NCI-H526 (cell line): ENCODE measurements at regions not wholly inside any gene's neighbourhood (a gene's known extent, or its start where the extent isn't known, plus 50 kb on each side); places are given as distances from the start of the nearest gene placed in this dataset.

Experiments
- DNase-seq, 2 experiments: peaks; one replicate each; lab custom pipeline; 2025; lab: John Stamatoyannopoulos, UW

DNA sequence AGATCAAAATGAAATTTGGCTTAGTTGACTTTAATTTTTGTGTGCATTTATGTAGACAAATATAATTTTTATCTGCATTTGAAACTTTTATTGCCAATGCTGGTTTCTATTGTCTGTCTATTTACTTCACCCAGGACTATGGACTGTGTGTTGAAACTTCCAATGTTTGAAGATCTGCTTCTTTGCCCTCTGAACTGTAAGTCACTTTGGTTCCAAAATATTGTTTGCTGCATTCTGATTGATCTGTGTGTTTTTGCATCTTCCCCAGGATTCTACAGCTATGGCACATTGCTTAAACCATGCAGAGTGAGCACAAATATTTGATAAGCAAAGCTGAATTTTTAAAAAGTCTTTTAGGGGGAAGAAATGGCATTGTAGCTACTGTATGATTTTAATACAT, 131.0 kb upstream of the SOX5 start:
- DNase-seq, result no peak

DNA sequence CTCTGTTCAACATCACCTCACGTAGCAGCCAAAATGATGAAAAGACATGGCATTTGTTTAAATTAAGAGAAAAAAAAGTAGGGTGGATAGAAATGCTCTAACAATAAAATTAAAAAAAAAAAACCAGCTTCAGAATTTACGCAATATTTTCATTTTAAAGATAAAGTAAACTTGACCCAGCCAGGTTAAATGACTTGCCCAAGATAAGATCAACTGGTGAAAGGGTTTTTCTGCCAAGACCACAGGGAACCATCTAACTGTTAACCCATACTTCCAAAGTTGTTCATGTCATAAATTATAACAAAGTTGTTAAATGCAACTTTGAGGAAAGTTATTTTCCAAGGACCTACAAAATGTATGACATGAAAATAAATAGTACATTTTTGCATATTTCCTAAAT, 129.6 kb upstream of the SOX5 start:
- DNase-seq, result no peak

DNA sequence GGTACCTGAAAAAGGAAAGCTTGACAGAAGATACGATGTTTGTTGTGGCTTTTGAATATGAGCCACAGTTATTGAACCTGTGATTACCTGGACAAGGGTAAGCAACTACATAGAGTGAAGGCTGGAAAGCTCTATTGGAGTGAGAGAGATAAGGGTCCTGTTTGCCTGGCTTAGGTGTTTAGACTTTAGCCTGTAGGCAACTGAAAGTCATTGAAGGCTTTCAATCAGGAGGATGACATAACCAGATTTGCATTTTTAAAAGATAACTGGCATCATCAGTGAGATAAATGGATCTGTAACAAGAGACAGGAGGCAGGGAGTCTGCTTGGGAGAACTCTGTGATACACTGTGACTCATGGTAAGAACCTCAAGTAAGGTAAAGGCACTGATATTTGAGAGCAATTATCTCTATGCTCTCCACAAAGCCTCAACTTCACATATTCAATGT, 128.9 kb upstream of the SOX5 start:
- peak; percentile 83 to 86 for DNase-seq

DNA sequence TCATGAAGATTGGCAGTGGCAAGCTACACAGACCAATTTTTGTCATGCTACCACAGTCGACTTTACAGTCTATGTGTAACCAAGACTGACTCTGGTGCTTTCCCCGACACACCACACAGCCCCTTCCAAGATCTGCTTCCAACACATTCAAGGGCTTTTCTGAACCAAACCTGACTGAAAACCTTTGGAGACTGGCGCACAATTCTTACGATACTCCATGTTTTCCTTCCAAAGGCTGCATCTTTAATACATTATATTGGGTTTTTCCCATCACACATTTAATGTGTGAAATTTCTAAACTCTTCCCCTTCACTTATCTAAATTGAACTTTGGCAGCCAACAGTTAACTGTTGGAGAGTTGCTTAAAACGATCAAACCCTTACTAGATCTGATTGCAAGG, 127.7 kb upstream of the SOX5 start:
- no peak for DNase-seq

DNA sequence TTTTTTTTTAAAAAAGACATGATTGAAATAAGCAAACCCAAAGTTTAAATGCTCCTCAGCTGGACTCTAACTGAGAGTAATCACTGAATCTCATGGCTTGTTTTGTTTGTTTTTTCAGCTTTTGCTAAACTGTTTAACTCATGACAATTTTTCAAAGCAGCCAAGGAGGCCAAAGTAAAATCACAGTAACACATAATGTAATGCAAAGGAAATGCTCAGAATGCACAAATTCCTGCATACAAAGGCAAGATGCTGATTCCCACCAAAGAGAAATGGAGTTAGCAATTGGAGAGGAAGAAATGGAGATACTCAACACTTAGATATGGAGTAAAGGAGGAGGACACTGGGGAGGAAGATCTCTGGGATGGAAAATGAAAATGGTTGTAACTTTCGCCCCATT, 126.2 kb upstream of the SOX5 start:
- DNase-seq, result no peak

DNA sequence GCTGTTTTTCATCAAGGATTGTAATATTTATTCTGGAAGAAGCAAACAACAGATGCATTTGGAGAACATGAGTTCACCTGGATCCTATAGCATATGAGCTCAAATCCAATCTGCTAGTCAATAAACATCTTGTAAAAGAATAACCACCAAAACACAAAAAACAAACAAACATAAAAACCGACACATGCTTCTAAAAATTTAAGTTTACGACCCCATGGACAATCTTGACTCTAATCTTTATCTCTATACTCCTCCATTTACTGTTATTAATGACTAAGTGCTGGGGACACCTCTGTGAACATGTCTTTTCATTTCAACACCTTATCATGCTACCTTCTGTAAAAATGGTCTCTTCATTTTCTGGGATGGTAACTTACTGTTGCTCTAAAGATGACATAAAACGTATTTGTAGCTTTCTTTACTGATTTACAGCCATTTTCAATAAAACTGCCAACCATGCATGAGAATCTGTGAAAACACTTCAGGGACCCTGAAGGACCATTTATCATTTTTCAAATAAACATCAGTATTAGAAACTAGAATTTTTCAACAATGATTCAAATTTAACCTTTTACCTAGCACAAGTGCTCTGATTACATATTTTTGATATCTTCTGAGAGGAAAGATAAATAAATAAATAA, 123.8 kb upstream of the SOX5 start:
- no peak for DNase-seq

DNA sequence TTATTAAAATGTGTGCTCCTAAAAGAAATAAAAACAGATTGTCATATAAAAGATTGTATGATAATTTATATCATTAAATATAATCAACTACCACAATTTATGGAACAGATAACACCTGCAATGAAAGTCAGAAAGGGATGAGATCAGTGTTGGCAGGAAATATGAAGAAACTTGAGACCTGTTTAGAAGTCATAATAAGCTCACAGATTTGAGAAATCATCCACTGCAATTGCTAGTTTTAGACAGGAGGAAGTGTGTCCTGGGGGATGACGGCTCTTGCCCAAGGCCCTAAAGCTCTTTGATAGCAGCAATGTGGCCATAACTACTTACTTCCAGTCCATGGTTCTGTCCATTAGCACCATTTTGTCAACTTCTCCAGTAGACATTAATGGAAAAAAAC, 122.8 kb upstream of the SOX5 start:
- no peak for DNase-seq

DNA sequence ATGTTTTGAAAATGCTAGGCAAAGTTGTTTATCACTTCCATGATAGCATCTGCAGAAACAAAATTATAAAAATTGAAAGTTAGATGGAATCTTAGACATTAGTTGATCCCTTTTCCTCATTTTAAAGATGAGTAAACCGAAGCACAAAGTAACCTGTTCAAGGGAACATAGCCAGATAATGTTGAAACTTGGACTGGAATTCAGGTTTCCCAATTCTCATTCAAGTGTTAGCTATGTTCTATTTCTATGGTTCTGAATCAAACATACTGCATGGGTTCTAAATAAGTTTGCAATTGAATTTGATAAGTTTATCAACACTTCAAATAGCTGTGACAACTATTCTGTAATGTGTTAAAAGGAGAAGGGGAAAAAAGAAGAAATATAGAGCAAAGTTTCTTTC, 122.4 kb upstream of the SOX5 start:
- DNase-seq, result no peak

DNA sequence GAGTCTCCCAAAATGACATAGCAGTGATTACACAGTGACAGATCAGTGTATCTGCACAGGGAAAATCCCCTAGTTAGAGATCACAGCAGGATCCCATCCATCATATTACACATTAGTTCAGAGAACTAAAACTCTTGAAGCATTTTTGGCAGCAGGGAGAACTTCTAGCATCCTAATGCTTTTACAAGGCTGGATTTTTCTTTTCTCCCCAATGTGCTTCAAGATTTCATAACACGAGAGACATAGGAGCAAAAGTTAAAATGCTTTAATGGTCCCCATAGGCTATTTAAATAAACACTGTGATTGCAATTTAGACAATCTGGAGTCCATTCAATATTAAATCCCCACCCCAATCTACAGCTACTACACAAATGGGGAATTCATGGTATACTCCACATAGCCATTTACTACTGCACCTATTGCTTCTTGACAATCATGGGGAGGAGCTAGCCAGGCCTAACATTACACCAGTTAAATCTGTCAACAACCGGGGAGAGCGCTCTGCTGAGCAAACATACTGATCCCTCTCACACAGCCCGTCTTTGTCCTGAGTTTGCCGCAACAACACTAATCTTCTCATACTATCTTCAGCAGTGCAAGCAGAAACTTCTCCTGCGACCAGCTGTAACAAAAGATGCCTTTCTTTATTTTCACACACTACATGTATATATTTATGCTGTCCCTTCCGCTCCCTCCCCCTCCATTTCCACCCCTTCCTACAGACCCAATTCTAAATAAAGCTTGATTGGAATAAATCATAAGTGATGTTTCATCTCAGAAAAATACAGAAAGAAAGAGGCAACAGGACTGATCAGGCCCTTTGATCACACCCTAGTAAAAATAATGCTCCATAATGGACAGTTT, 120.3 kb upstream of the SOX5 start:
- DNase-seq, result peak; percentile 82 to 84

DNA sequence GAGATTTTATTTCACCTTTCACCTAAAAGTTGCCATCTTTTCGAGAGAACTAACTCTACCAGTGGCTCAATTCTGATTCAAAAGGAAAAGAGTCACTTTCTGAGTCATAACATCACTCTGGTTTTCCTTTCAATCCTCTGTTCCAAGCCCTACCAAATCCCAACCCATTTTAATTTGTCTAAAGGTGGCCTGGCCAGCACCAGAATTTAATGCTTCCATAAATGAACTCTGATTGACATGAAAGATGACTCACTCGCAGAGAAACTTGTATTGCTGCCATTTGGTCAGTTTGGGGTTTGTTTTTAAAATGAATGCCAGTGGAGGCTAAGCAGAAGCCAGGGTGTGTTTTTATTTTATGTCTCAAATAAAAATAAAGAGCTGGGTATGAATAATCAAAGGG, 117.4 kb upstream of the SOX5 start:
- no peak for DNase-seq

DNA sequence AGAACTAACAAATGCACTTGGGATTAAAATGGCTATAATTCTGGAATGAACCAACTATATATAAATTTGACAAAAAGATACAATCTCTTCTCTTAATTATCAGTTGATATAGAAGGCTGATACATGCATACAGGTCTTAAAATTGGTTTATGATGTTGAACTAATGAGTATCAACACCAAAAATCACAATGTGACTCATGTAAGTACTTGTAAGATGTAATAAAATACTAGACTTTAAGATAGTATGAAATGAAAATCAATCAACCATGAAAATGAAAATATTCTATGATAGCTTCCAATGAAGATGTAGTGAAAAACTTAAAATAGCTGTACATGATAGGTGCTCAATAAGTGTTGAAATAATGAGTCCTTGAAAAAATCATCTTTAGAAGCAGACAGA, 116.6 kb upstream of the SOX5 start:
- no peak for DNase-seq

DNA sequence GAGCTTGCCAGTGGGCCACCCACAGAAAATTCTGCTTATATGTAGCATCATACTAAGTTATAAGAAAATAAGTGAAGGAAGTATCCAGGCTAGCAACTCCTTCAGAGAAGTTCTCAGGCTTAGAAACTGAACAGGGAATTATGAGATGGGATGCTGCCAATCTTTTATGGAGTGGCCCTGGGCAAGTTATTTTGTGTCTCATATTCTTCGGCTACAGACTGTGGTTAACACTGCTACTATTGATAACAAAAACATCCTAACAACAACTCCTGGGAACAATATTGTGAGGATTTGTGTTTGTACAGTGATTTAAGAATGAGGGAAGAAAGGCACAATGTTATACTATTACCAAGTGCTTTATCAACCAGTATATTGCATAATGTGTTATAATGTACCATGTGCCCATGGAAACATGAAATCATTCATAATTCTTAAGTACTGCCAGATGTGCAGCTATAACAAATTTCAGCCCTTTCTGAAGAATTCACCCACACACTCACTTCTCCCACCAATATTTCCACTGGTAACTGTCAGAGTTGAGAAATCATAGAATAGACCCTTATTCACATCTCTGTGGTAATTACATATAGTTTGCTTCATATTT, 113.3 kb upstream of the SOX5 start:
- no peak for DNase-seq

DNA sequence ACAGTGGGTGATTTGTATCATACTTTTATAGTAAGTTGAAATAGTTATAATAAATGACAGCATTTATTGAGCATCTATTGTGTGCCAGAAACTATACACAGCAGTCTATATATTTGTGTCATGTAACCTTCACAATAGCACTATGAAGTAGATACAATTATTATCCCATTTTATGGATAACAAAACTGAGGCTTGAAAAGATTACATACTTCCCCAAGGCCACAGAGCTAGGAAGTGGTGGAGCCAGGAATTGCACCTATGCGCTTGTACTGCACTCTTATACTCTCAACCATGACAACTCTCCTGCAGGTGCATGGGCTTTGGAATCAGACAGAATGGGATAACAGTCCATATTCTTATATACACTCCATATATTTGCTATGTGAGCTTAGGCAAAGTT, 110.6 kb upstream of the SOX5 start:
- no peak for DNase-seq

DNA sequence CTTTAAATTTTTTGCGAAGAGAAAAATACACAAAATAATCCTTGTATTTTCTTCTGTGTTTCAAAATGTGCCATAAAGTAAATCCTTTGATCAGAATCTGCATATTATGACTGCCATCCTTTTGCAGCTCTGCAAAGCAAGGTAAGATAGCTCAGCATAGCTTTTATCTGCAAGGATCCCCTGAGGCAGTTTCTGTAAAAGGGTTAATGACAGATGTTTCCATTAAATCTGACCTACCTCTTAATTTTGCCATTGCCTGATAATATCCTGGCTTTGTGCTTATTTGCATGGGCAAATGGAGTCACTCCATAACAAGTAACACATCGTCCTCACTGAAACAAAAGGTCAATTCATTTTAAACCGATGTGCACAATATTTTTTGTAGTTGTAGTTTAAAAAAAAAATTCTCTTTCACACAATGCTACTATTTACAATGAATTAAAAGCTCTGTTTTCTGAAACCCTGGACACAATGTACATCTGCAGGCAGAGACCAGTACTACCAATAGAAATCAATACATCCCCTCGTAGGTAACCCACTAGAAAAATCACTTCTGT, 108.5 kb upstream of the SOX5 start:
- peak; percentile 85 to 90 for DNase-seq

DNA sequence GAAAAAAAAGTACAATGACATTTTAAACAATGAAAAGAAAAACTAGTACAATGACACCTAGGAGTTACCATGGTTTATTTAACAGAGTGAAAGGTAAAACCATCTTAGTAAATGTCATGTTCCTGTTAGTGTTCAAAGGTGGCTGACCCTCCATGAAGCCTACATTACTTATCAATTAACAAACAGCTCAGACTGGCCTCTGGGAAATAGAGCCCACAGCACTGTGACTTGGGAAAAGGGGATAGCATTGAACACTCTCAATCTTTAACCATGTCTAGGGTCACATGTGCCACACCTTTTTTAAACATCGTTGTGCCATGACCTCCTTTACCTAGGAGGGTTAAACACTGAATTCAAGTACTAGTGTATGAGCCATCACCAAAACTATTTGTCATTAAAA, 106.3 kb upstream of the SOX5 start:
- DNase-seq, result no peak

DNA sequence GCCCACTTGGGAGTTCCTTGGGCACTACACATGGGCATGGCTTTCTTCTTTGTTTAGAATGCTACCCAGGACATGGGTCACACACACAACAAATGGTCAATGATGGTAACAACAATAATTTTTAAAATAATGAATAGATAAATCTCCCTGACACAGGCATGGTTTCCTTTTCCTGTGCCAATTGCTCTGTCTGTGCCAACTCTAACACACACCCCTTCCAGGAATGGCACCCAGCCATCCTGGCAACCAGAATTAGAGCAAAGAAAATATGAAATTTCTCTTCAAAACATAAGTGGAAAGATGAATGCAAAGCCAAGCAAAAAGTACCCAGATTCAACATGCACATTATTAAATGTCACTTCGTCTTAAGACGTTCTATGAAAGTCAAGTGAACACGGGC, 104.9 kb upstream of the SOX5 start:
- DNase-seq, result no peak

DNA sequence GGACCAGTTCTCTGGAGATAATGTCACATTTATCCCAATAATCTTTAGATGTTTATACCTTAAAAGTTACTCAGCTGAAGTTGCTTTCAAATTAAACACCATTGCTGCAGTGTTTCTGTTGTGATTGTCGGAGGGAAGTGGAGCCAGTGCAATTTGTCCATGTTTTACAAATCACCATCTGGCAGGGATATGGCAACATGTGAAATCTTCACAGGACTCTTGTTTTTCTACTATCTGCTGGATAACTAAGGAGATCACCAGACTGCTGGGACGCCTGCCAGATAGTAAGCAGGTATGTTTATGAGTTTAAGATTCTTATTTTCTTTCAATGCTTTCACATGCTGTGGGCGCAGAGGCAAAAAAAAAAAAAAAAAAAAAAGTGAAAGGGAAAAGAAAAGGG, 100.3 kb upstream of the SOX5 start:
- DNase-seq, result no peak

DNA sequence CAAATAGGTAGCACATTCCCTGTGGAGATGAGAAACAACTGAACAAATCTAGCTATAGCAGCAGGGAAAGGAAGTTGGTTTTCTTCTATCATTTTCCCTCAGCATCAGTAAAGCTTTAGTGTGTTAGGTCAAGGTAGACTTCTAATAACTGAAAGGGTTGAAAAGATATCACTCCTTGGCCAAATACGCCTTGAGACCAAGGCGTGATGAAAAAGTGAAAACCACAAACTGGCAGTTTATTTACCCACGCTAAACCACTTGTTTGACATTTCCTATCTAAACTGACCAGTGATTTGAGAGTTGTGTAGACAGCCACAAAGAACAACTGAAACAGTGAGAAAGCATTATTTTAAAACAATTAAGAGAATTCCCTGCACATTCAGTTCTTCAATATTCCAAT, 99.6 kb upstream of the SOX5 start:
- DNase-seq, result no peak

DNA sequence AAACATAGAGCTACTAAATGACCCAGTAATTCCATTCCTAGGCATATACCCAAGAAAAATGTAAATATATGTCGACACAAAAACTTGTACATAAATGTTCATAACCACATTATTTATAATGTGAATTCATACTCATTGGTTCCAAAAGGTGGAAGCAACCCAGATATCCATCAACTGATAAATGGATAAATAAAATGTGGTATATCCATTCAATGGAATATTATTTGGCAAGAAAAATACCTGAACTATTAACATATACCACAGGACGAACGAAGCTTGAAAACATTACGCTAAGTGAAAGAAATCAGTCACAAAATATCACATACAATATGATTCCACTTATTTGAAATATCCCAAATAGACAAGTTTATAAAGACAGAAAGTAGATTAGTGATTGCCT, 99.0 kb upstream of the SOX5 start:
- no peak for DNase-seq

DNA sequence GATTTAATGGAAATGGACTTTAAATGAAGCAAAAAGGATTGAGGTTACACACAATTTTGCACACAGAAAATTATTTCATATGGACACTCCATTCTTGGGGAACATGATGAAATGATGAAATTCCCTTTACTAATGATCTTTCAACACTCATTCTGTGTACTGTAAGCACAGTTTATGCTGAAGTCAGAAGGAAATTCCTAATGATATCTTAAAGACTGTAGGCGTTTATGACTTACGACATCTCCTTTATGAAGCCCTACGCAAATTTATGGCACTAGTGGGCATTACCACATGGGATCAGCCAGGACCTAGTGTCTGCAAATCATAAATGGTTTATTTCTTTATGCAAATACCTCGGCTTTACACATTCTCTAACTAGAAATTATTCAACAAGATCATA, 97.9 kb upstream of the SOX5 start:
- peak in 1 of 2 experiments; percentile 16 for DNase-seq

DNA sequence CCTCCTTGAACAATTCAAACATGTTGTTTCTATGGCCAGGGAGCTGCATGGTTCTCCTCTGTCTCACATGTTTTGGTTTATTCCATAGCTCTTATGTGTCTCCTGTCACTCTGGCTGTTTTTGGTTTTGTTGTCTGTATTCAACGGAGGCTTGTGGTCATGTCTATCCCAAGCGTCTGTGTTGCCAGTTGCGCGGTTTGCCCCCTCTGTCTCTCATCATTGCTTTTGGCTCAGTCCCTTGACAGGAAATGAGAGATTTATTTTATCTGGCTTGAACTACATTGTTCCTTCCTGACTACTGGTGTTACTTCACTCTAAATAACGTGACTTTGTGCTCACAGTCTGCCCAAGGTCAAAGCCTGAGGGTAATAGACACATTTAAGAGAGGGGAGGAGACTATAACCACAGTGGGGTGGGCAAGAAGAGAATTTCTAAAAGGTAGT, 96.4 kb upstream of the SOX5 start:
- DNase-seq, result no peak

DNA sequence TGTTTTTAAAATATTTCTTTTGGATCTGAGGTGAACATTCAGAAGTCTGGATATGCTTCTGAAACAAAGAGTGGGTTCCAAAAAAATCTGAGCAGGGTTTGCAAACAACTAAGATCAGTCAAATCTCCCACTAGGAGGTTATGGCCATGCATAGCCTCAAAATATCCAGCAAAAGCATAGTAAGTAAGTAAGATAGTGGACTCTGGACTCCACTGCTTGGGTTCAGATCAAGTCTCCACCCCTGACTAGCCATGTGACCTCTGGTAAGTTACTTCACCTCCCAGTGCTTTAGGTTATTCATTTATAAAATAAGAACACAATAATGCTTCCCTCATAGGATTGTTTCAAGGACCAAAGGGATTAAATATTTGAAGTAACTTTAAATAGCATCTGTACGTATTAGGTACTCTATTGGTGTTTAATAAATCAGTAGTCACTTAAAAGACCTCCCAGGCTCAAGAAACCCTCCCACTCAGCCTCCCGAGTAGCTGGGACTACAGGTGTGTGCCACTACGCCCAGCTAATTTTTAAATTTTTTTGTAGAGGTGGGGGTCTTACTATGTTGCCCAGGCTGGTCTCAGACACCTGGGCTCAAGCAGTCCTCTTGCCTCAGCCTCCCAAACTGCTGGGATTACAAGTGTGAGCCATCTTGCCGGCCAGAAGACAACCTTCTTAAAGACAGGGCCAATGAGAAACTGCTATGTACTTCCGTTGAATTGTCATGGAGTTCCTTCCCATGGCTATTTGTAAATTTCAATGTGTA, 95.7 kb upstream of the SOX5 start:
- no peak for DNase-seq
